GM21360 (cell line): ENCODE measurements at regions not wholly inside any gene's neighbourhood (a gene's known extent, or its start where the extent isn't known, plus 50 kb on each side); places are given as distances from the start of the nearest gene placed in this dataset.
A peak's percentile ranks its signal among the peaks of the same experiment; 100 is the strongest.
"Not testable (repeated sequence)": the region's sequence is repeated elsewhere in the genome, so short reads cannot be mapped to it uniquely, and the experiment has no call there.

Source experiments
- ATAC-seq: cut with Tn5 transposase; IDR thresholded peaks from one replicate; pipeline ENCODE4 v1.9.1; 2021; ENCODE audit warnings: mild to moderate bottlenecking, moderate library complexity; ENCODE audit not compliant: unreplicated experiment

DNA sequence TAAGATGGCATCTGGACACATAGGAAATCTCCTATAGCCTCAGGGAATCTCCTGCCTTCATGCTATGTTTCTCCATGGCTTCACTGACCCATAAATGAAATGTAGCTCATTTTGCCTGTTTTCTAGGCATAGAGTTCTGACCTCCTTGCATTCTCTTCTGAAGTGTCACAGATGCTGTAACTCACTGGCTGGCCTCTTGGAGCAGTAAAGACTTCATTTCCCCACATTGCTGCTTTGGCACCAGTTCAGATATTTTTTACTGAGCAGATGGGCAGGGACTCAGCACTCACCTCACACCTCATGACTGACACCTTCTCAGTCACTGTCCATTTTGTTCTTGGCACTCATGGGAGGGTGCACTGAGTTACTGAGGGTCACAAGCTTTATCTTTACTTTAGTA lies 286.7 kb upstream of the TGFBR2 start:
- ATAC-seq: peak; percentile 72

DNA sequence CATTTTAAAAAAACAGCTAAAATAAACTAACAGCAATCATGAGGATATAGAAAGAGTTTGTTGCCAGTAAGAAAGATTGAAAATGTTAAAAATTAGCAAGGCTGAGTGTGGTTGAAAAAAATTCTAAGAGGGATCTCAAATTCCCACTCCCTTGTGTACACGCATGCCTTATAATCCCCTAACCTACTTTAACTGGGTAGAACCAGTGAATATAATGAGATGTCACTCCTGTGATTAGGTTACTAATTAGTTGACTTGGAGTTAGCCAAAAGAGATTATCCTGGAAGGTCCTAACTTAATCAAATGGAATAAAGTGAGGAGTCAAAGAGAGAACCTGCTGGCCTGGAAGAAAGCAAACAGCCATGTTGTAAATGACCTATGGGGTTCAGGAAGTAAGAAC lies 286.0 kb upstream of the TGFBR2 start:
- ATAC-seq: no peak

DNA sequence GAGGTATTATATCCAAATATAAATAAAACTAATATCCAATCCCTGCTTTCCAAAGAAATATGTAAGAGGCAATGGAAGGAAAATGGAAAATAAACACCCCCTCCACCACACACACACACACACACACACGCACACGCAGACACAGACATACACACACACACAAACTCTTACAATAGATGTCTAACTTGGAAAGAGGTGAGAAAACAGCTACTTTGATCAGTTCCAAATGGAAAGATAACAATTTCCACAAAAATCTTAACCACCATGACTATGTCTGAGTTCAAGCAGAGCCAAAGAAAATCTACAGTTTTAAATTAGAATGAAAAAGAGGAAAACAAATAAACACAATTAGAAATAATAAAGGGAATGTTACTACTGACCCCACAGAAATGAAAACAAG lies 285.3 kb upstream of the TGFBR2 start:
- ATAC-seq: no peak

DNA sequence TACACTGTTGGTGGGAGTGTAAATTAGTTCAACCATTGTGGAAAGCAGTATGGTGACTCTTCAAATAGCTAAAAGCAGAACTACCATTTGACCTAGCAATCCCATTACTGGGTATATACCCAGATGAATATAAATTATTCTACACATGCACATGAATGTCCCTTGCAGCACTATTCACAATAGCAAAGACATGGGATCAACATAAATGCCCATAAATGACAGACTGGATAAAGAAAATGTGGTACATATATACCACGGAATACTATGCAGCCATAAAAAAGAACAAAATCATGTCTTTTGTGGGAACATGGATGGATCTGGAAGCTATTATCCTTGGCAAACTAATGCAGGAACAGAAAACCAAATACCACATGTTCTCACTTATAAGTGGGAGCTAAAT lies 282.8 kb upstream of the TGFBR2 start:
- not testable (repeated sequence) for ATAC-seq

DNA sequence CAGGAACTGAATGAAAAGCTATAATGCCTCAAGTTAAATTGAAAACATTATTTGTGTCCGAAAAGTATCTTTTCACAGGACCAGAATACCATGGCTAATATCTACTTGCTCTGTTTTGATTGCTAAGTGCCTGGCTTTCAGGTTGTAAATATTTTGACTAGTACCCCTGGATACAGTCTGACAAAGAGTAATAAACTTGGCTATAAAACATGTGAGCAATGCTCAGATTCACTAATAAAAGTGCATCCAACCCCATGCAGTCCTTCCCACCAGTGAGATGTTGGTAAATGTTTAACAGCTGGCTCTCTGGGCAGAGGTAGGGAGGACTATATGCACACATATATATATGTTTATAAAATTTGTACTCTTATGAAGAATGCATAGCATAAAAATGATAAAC lies 281.8 kb upstream of the TGFBR2 start:
- ATAC-seq: no peak

DNA sequence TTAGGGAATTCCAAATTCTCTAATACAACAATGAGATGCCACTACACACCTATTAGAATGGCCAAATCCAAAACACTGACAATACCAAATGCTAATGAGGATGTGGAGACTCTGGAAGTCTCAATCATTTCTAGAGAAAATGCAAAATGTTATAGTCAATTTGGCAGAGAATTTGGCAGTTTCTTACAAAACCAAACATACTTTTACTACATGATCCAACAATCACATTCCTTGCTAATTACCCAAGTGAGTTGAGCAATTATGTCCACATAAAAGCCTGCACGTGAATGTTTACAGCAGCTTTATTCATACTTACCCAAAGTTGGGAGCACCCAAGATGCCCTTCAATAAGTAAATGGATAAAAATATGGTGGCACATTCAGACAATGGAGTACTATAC lies 278.4 kb upstream of the TGFBR2 start:
- ATAC-seq: not testable (repeated sequence)

DNA sequence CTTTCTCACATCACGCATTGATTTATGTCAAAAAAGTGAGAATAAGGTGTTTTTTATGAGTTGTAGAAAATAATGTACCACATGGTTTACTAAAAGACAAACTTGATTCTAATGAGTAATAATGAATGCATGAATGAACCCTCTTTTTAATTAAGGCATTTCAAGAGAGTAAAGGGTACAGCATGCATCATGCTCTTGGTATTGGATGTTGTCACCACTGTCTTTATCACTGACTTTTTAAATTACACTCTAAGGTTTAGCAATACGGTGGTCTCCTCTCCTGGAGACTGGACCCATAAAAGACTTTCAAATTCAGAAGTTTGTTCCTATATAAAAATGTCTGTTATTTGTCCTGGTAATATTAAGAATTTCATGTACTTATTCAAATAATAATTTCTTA lies 277.5 kb upstream of the TGFBR2 start:
- ATAC-seq: not testable (repeated sequence)

DNA sequence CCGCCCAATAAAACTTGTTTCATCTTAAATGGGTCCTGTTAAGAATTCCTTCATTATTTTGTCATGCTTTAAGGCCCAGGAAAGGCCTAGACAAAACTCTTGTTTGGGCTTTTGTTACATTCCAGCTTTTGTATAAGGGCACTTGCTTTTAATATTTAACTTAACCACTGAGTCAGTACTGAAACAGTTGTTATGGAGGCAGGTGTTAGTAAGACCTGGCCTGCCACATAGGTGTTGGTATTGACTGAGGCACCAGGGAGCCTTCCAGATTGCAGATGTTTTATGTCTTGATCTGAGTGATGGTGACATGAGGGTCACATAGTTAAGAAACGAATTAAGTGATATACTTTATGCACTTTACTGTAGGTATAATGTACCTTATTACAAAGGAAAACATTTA lies 274.9 kb upstream of the TGFBR2 start:
- ATAC-seq: no peak

DNA sequence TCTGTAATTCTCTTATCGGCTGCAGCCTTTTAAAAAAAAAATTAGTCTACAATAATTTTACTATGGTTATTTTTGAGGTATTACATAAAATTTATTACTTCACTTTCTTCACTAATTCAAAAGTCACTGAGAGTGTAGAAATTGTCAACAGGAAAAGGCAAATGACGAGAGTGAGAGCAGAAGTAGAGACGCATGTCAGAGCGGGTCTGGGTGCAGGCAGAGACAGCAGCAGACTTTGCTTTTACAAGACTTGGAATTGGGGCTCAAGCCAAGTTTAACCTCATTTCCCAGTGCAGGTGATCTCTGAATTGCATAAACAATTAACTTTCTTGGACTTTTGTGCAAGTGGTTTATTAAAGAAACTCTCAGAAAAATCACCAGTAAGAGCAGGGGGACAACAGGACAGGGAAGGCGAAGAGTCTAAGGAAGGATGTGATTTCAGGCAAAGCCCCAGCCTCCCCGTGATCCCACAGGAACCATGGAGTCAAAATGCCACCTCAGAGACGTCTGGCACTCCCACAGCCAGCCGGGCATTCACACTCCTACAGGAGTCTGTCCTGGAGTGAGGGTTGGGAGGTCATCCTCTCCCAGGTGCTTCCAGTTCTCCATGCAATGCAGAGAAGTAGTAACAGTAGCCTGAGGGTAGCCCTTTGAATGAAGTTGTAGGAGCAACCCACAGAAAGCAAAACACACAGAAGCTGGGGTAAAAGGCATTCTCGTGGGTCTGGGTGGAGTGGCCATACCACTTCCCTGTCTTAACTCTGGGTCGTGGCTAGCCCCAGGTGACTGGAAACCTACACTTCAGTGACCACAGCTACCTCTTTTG lies 274.0 kb upstream of the TGFBR2 start:
- ATAC-seq: no peak

DNA sequence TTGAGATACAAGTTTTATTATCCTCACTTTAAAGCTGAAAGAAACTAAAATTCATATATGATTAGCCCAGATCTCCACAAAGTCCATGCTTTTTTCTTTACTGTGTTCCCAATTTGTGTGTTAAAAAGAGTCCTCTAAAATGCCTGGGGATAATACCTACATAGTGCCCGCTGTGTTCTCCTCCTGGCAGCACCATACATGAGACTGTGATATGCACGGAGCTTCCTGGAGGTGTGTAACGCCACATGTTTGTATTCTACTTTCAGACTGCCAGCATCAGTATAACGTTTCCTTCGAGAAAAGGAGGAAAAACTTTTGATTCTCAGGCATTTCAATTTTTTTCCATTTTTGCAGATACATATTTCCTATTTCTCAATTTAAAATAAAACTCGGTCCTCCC lies 273.3 kb upstream of the TGFBR2 start:
- ATAC-seq: no peak

DNA sequence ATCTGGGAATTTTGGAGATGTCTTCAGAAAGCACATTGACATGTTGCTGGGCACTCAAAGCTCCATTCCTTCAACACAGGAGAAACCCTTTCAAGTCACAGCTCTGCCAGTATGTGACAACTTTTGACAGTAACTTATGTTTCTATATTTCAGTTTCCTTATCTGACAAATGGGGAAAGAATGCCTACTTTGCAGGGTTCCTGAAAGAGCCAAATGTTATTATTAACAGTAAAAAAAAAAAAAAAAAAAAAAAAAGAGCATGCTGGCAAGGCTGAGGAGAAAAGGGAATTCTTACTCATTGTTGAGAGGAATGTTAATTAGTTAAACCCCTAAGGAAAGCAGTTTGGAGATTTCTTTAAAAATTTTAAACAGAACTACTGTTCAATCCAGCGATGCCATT lies 272.5 kb upstream of the TGFBR2 start:
- no peak for ATAC-seq

DNA sequence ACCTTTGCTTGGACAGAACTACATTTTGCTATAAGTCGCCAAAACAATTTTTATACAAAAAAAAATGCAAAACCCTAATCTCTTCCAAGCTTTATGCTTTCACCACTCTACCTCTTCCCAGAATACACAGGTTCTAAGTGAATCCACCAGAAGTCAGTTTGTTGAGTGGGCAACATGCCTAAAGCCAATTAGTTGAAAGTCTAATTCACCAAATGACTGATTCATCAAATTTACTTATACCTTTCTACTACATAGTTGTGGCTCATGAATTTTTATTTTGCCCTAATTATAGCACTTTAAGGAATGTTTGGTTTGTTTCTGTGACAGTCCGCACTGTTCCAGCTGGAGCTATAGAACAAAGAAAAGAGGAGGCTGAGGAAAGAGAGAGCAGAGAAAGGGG lies 265.9 kb upstream of the TGFBR2 start:
- ATAC-seq: no peak

DNA sequence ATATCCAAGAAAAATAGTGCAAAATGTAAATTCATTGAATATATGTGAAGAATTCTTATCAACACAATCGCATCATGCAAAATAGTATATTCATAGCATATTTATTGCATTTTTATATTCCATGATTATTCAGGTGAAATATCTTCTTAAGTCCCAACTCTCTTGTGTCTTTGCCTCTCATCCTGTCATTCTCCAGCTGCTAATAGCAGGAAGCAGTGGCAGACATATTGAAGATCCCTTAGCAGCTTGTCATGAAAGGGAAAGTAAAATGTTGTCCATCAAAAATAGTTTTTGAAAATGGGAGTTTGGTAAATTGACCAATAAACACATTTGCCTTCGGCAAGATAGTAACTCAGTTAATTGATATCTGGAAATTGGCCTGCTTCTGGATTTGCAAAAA lies 265.3 kb upstream of the TGFBR2 start:
- ATAC-seq: no peak

DNA sequence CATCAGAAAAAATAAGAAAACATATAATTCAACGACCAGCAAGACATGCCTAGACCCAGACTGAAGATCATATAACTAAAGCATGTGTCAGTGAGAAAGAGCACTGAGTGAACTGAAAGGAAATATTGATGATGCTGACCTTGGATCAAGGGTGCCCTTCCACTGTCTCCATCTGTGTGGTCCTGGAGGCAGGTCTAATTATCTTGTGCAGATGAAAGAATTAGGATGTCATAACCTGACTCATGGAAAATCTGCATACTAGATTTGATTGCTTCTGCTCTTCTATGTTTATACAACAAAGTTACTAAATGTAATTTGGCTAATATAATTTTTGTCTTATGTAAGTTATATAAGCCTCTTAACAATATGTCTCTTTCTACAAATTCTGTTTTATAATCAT lies 264.6 kb upstream of the TGFBR2 start:
- ATAC-seq: no peak

DNA sequence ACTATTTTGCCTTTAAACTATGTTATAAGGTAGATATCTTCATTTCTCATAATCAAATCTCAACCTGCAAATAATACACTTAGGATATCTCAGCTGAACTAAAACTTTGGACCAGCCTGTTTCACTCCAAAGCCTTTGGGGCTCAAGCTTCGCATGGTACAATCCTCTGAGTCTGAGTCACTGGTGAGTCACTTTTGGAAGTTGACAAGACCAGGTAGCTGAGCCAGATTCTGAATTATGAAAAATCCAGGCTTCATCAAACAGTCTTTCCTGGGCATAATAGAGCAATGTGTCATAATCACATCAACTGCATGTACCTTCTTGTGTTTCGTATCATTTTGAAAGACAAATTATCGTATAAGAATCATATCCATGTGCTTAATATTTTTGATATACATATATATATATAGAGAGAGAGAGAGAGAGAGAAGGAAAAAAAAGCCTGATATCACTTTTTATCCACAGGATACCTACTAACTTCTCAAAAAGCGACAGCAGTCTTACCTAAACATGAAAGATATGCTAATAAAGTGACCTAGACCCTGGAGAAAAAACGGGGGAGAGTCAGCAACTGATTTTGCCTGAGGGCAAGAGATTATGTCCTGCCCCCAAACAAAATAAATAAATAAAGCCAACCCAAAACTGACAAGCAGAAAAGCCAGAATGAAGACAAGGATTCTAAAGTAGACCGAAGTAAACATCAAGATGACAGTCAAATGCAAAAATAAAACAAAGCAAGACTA lies 263.9 kb upstream of the TGFBR2 start:
- ATAC-seq: no peak

DNA sequence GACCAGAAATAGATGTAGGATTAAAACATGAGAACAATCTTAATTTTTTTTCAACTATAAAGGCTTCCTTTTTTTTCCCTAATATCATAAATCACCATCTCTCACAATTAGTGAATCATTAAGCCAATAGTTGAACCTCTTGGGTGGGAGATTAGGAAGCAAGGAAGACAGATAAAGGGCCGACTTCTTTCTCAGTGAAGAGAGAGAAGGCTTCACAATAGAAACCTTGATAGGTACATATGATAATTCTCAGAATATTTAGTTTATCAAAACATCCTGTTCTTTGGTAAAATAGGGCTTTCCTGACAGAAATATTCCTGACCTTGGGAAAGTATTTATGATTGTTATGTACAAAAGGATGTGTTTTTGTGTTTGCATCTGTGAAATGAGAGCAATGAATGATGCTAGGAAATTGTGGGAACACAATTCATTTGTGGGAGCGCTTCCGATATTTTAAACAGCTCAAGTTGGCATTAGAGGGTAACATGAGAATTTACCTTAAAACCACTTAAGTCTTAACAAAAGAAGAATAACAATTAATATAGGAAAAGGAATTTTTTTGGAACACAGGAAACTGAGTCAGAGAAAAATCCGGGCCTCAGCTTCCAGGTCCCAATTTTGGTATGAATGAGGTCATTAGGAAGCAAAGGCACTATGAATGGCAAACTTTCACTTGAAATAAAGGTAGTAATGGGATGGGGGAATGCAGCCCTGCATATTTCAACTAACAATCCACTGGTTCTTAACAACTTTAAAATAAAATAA lies 263.2 kb upstream of the TGFBR2 start:
- no peak for ATAC-seq

DNA sequence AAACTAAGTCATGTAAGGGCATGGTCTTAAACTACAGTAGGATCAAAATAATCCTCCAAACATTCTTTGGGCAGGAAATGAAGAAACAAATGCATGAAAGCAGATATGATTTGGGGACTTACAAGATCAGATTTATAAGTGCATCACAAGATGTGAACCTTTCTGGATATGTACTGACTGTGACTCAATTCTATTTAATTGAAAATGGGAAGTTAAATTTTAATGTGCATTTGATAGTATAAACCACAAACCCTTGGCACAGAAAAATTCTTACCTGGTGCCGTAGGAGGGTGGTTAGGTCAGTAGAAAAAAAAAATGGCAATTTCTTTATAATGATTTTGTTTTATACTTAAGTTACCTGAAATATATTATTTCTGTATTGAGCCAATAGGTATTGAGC lies 262.5 kb upstream of the TGFBR2 start:
- ATAC-seq: no peak

DNA sequence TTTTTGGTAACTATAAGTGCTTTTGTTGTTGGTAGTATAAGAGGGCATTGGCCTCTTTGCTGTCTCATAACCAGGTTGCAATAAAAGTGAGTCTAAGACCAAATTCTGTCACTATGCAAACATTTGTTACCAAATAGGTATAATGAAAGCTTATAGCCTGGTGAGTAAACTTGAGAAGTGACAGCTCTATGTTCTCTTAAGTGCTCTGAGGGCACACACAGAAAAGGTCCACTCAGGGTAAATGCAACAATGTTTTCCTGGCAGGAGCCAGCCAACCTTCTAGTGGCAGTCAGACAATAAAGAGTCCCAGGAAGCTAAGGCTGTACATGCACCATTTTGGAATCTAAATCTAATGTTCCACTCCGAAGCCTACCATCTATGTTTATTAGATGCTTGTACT lies 262.1 kb upstream of the TGFBR2 start:
- ATAC-seq: no peak

DNA sequence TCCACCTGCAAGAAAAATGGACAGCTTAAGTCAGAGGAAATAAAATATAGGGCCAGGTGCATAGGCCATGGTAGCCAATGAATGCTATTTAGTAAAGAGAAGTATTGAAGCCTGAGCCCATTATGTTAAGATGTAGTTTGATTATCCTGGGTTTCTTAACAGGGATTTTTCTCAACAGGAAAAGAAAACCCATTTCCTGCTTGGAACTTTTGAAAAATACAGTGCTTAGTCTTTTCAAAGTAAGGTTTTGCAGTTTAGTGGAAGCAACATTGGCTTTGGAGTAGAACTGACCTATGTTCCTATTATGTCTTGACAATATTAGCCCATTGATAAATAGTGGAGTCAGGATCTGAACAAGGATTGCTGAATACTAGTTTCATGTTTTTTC lies 259.5 kb upstream of the TGFBR2 start:
- no peak for ATAC-seq

DNA sequence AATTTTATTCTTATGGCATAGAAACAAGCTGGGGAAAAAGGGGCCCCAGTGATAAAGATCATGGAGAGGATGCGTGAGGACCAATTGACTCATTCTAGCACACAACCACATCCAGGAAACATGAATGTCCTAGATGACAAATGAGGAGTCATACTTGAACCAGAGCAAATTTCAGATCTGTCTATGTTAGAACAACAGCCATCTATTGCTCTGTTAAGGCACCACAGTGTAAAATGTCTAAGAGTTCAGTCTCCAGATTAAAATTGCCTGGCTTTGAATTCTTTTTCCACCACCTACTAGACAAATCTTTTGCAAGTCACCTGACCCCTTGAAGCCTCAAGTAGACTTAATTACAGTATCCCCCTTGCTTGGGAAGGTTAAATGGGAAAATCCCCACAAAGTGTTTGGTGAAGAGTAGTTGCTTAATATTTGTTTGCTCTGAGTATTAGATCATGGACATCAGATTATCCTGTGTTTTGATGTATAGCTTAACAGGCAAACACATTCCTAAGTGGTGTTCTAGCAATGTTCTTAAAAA lies 258.7 kb upstream of the TGFBR2 start:
- ATAC-seq: peak; percentile 79

DNA sequence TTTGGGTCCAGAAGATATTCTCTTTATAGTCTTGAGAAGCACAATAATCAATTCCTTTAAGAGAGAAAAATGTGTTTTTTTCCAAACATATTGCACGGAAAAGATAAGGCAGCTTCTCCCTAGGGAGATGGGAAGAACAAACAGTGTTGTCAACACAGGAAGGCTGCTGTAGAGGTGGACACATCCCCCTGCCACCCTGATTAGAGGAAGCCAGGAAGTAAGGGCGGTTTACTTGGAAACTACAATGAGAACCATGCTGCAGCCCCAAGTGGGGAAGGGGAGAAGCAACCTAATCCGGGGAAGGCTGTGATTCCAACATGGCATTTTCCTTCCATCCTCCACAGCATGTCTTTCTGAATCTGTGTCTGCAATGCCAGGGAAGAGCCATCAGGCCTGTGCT lies 256.9 kb upstream of the TGFBR2 start:
- no peak for ATAC-seq

DNA sequence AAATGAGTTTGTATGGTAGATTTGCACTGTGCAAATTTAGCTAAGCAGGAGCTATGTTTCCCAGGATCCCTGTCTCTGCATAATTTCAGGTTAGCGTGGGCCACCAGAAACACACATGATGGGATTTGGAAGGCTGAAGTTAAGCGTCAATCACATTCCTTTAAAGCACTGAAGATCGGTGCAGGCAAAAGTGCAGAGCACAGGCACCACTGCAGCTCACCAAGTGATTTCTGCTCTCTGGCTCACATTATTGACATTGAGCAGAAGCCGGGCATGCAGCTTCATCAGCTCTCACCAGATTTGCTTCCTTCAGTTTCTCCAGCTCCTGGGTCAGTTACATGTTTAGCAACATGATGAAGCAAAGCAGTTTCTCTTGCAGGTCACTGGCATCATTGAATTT lies 256.4 kb upstream of the TGFBR2 start:
- no peak for ATAC-seq
